Peyer's patch (tissue), 4 donors: ENCODE measurements at regions not wholly inside any gene's neighbourhood (a gene's known extent, or its start where the extent isn't known, plus 50 kb on each side); places are given as distances from the start of the nearest gene placed in this dataset.

ENCODE experiments used
- POLR2A ChIP-seq, 2 donors: fragments of 450-650 bp; IDR thresholded peaks; one replicate each; pipeline ENCODE4 v1.5.1; 2017; ENCODE audit warnings: antibody characterized with exemption in 2 of 2, mild to moderate bottlenecking in 2 of 2, moderate library complexity in 2 of 2
- TF ChIP-seq, protein P1 (sequence below), 6 experiments: fragments of 450-650 bp in 4 of 6; fragments of 200-600 bp in 2 of 6; sonication (generic) in 1 of 6; IDR thresholded peaks; one replicate each; pipeline ENCODE4 v1.5.1; 2017 to 2019; ENCODE audit warnings: antibody characterized with exemption in 6 of 6, mild to moderate bottlenecking in 3 of 6, moderate library complexity in 1 of 6

DNA sequence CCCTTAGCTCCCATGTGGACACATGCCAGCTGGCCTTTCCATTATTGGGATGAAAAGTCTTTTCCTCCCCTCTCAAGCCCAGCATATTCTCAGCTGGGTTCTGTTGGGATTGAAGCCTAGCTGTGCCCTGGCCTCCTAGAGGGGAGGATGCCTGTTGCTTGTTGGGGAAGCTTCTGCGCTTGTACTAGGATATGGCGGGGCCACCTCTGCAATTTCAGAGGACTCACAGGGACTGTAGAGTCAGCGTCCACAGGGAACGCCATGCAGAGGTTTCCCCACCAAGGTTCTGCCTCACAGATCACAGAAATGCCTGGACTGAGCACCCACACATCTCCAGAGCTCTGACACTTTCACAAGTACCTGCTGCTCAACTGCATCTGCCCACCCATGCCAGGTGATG, 288.7 kb upstream of the FOXQ1 start:
- TF ChIP-seq, protein P1, sequence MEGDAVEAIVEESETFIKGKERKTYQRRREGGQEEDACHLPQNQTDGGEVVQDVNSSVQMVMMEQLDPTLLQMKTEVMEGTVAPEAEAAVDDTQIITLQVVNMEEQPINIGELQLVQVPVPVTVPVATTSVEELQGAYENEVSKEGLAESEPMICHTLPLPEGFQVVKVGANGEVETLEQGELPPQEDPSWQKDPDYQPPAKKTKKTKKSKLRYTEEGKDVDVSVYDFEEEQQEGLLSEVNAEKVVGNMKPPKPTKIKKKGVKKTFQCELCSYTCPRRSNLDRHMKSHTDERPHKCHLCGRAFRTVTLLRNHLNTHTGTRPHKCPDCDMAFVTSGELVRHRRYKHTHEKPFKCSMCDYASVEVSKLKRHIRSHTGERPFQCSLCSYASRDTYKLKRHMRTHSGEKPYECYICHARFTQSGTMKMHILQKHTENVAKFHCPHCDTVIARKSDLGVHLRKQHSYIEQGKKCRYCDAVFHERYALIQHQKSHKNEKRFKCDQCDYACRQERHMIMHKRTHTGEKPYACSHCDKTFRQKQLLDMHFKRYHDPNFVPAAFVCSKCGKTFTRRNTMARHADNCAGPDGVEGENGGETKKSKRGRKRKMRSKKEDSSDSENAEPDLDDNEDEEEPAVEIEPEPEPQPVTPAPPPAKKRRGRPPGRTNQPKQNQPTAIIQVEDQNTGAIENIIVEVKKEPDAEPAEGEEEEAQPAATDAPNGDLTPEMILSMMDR (IDR thresholded peaks at IDR 0.05), result no peak
- TF ChIP-seq POLR2A (IDR thresholded peaks at IDR 0.05), result no peak
